WTC11 (cell line): ENCODE measurements at regions not wholly inside any gene's neighbourhood (a gene's known extent, or its start where the extent isn't known, plus 50 kb on each side); places are given as distances from the start of the nearest gene placed in this dataset.

Experiments used
- ATAC-seq: fragments of 200-7000 bp; cut with Tn5 transposase; 2 replicates; pipeline ENCODE4 v1.10.0; 2021; ENCODE audit warnings: mild to moderate bottlenecking, moderate library complexity
- CTCF ChIA-PET: fragments of 300-600 bp; sonication (Branson Sonifier 250); formaldehyde crosslinking; loops from one replicate; lab custom pipeline; 2021; ENCODE audit warnings: antibody characterized with exemption; lab: Charles Lee
- POLR2A ChIA-PET: fragments of 350-600 bp; sonication (Branson Sonifier 250); formaldehyde crosslinking; loops from one replicate; lab custom pipeline; 2021; ENCODE audit warnings: antibody characterized with exemption; lab: Charles Lee
- DNase-seq: peaks from one replicate; pipeline ENCODE4 v3.0.0; 2021; ENCODE audit warnings: low spot score
- H3K27ac Mint-ChIP-seq: 2 replicates; pipeline ENCODE4 v1.8.0; 2021; ENCODE audit warnings: mixed read lengths
- H3K27me3 Mint-ChIP-seq: 2 replicates; pipeline ENCODE4 v1.8.0; 2021; ENCODE audit warnings: low read depth, mild to moderate bottlenecking, moderate library complexity, mixed read lengths
- H3K36me3 Mint-ChIP-seq: 2 replicates; pipeline ENCODE4 v1.8.0; 2021; ENCODE audit warnings: mixed read lengths
- H3K4me1 Mint-ChIP-seq: 2 replicates; pipeline ENCODE4 v1.8.0; 2022; ENCODE audit warnings: mixed read lengths
- H3K4me3 Mint-ChIP-seq: 2 replicates; pipeline ENCODE4 v1.8.0; 2021; ENCODE audit warnings: mild to moderate bottlenecking, moderate library complexity, mixed read lengths
- H3K9me3 Mint-ChIP-seq: 2 replicates; pipeline ENCODE4 v1.8.0; 2021; ENCODE audit warnings: mixed read lengths
- ARID4B ChIP-seq: sonication (generic); formaldehyde crosslinking; IDR thresholded peaks from 2 replicates; pipeline ENCODE4 v1.8.0; 2023; ENCODE audit warnings: missing genetic modification reagents, mild to moderate bottlenecking, borderline replicate concordance
- CBFB ChIP-seq: sonication (generic); formaldehyde crosslinking; IDR thresholded peaks from 2 replicates; pipeline ENCODE4 v1.8.1; 2022; ENCODE audit warnings: mild to moderate bottlenecking, low read depth, missing genetic modification reagents
- CTCF ChIP-seq: fragments of 200-600 bp; IDR thresholded peaks from 2 replicates; pipeline ENCODE4 v1.8.0; 2022; ENCODE audit warnings: antibody characterized with exemption
- E2F1 ChIP-seq: sonication (generic); formaldehyde crosslinking; IDR thresholded peaks from 2 replicates; pipeline ENCODE4 v1.8.0; 2022; ENCODE audit warnings: mild to moderate bottlenecking, missing genetic modification reagents
- GABPB1 ChIP-seq: sonication (generic); formaldehyde crosslinking; IDR thresholded peaks from 2 replicates; pipeline ENCODE4 v1.8.1; 2023; ENCODE audit warnings: mild to moderate bottlenecking, missing genetic modification reagents
- JUN ChIP-seq: sonication (generic); formaldehyde crosslinking; IDR thresholded peaks from 2 replicates; pipeline ENCODE4 v1.8.0; 2023; ENCODE audit warnings: mild to moderate bottlenecking, missing genetic modification reagents
- OVOL2 ChIP-seq: fragments of 250-450 bp; sonication (Bioruptor Pico); IDR thresholded peaks from 2 replicates; pipeline ENCODE4 v1.9.0; 2021; ENCODE audit warnings: mild to moderate bottlenecking, borderline replicate concordance
- SOX15 ChIP-seq: fragments of 250-450 bp; sonication (Bioruptor Pico); IDR thresholded peaks from 2 replicates; pipeline ENCODE4 v1.9.0; 2021; ENCODE audit warnings: mild to moderate bottlenecking
- SP1 ChIP-seq: sonication (generic); formaldehyde crosslinking; conservative IDR thresholded peaks from 2 replicates; pipeline ENCODE4 v1.8.1; 2022; ENCODE audit warnings: missing genetic modification reagents
- TEAD4 ChIP-seq: sonication (generic); formaldehyde crosslinking; IDR thresholded peaks from 2 replicates; pipeline ENCODE4 v1.8.0; 2022; ENCODE audit warnings: mild to moderate bottlenecking, missing genetic modification reagents
- ZNF219 ChIP-seq: sonication (generic); formaldehyde crosslinking; IDR thresholded peaks from 2 replicates; pipeline ENCODE4 v1.8.0; 2023; ENCODE audit warnings: missing genetic modification reagents, mild to moderate bottlenecking, borderline replicate concordance
- ZNF317 ChIP-seq: sonication (generic); formaldehyde crosslinking; IDR thresholded peaks from 2 replicates; pipeline ENCODE4 v1.8.1; 2023; ENCODE audit warnings: low read depth, mild to moderate bottlenecking, moderate library complexity, missing genetic modification reagents, borderline replicate concordance
- ZNF512 ChIP-seq: sonication (generic); formaldehyde crosslinking; IDR thresholded peaks from 2 replicates; pipeline ENCODE4 v1.8.1; 2022; ENCODE audit warnings: missing genetic modification reagents, borderline replicate concordance
- ZNF671 ChIP-seq: fragments of 250-450 bp; sonication (Bioruptor Pico); IDR thresholded peaks from 2 replicates; pipeline ENCODE4 v1.8.0; 2021; ENCODE audit warnings: mild to moderate bottlenecking
- TF ChIP-seq, protein P1 (sequence below): sonication (generic); formaldehyde crosslinking; IDR thresholded peaks from 2 replicates; pipeline ENCODE4 v1.8.0; 2022; ENCODE audit warnings: mild to moderate bottlenecking, missing genetic modification reagents
- TF ChIP-seq, protein P2 (sequence below): sonication (generic); formaldehyde crosslinking; IDR thresholded peaks from 2 replicates; pipeline ENCODE4 v1.8.0; 2022; ENCODE audit warnings: mild to moderate bottlenecking, missing genetic modification reagents
- TF ChIP-seq, protein P3 (sequence below): sonication (generic); formaldehyde crosslinking; conservative IDR thresholded peaks from 2 replicates; pipeline ENCODE4 v1.8.1; 2023; ENCODE audit warnings: mild to moderate bottlenecking, low read depth, missing genetic modification reagents, moderate library complexity

- no peak for DNase-seq
- H3K27ac Mint-ChIP-seq, result no peak overlapping the region
- ChIA-PET POLR2A (no interaction called here), CTCF (interaction anchor here (1.2 kb wide), 1 partner anchor 488 kb away, joined by 3 read pairs; no protein-coding TSS in a partner anchor)
- TF ChIP-seq ARID4B (CRISPR knock-in tag) (no peak), ZNF512 (no peak), ZNF317 (no peak), GABPB1 (CRISPR knock-in tag) (no peak), CBFB (CRISPR knock-in tag) (no peak)
- TF ChIP-seq, protein P1, sequence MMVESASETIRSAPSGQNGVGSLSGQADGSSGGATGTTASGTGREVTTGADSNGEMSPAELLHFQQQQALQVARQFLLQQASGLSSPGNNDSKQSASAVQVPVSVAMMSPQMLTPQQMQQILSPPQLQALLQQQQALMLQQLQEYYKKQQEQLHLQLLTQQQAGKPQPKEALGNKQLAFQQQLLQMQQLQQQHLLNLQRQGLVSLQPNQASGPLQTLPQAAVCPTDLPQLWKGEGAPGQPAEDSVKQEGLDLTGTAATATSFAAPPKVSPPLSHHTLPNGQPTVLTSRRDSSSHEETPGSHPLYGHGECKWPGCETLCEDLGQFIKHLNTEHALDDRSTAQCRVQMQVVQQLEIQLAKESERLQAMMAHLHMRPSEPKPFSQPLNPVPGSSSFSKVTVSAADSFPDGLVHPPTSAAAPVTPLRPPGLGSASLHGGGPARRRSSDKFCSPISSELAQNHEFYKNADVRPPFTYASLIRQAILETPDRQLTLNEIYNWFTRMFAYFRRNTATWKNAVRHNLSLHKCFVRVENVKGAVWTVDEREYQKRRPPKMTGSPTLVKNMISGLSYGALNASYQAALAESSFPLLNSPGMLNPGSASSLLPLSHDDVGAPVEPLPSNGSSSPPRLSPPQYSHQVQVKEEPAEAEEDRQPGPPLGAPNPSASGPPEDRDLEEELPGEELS (CRISPR knock-in tag), result no peak
- H3K9me3 Mint-ChIP-seq, result no peaks in the 10 kb centered on the region
- ATAC-seq, result no peak
- no peak overlapping the region for H3K4me3 Mint-ChIP-seq
- H3K4me1 Mint-ChIP-seq, result no peaks in the 10 kb centered on the region
- no peaks in the 10 kb centered on the region for H3K36me3 Mint-ChIP-seq
- no peaks in the 10 kb centered on the region for H3K27me3 Mint-ChIP-seq
Measured at GRCh38 chr13:106033659-106034058, 501.8 kb downstream of the EFNB2 start.

GRCh38 chr13:106032441-106032840, 503.0 kb downstream of the EFNB2 start:
- Mint-ChIP-seq H3K27me3 (no peaks in the 10 kb centered on the region), H3K9me3 (no peaks in the 10 kb centered on the region), H3K36me3 (no peaks in the 10 kb centered on the region), H3K27ac (no peak overlapping the region), H3K4me1 (no peaks in the 10 kb centered on the region), H3K4me3 (no peak overlapping the region)
- ChIA-PET POLR2A (no interaction called here), CTCF (no interaction called here)
- no peak for DNase-seq
- no peak for ATAC-seq
- no peak for TF ChIP-seq JUN (CRISPR knock-in tag)
- no peak for TF ChIP-seq SP1 (CRISPR knock-in tag)
- TF ChIP-seq, protein P2, sequence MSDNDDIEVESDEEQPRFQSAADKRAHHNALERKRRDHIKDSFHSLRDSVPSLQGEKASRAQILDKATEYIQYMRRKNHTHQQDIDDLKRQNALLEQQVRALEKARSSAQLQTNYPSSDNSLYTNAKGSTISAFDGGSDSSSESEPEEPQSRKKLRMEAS, result no peak
- TF ChIP-seq SOX15, result no peak
- TF ChIP-seq TEAD4 (CRISPR knock-in tag), result no peak
- TF ChIP-seq, protein P3, sequence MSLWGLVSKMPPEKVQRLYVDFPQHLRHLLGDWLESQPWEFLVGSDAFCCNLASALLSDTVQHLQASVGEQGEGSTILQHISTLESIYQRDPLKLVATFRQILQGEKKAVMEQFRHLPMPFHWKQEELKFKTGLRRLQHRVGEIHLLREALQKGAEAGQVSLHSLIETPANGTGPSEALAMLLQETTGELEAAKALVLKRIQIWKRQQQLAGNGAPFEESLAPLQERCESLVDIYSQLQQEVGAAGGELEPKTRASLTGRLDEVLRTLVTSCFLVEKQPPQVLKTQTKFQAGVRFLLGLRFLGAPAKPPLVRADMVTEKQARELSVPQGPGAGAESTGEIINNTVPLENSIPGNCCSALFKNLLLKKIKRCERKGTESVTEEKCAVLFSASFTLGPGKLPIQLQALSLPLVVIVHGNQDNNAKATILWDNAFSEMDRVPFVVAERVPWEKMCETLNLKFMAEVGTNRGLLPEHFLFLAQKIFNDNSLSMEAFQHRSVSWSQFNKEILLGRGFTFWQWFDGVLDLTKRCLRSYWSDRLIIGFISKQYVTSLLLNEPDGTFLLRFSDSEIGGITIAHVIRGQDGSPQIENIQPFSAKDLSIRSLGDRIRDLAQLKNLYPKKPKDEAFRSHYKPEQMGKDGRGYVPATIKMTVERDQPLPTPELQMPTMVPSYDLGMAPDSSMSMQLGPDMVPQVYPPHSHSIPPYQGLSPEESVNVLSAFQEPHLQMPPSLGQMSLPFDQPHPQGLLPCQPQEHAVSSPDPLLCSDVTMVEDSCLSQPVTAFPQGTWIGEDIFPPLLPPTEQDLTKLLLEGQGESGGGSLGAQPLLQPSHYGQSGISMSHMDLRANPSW (CRISPR knock-in tag), result no peak
- no peak for TF ChIP-seq E2F1 (CRISPR knock-in tag)
- no peak for TF ChIP-seq ZNF219 (CRISPR knock-in tag)
- no peak for TF ChIP-seq OVOL2 (CRISPR knock-in tag)
- TF ChIP-seq CTCF, result no peak
- TF ChIP-seq ZNF671 (CRISPR knock-in tag), result no peak
